OCI-LY7 (cell line): ENCODE measurements at regions not wholly inside any gene's neighbourhood (a gene's known extent, or its start where the extent isn't known, plus 50 kb on each side); places are given as distances from the start of the nearest gene placed in this dataset.

Experiments
- BruUV-seq: library from RNA; stranded (reverse); fragments of 400-500 nt; replicated peaks from 2 replicates; lab custom pipeline; 2021; lab: Mats Ljungman, UMichigan
- CTCF ChIA-PET: fragments of 300-600 bp; sonication (Branson Sonifier 250); formaldehyde crosslinking; loops from one replicate; lab custom pipeline; 2022; ENCODE audit warnings: antibody characterized with exemption; ENCODE audit not compliant: unreplicated experiment; lab: Charles Lee
- POLR2A ChIA-PET: fragments of 300-600 bp; sonication (Branson Sonifier 250); formaldehyde crosslinking; loops from one replicate; lab custom pipeline; 2022; ENCODE audit warnings: antibody characterized with exemption; lab: Charles Lee
- DNase-seq: peaks from one replicate; pipeline ENCODE4 v3.0.0-alpha.2; 2015; ENCODE audit warnings: low spot score
- H2AFZ ChIP-seq: fragments of 200-600 bp; sonication (generic), shearing (Covaris generic); 2 replicates; pipeline ENCODE4 v1.6.1; 2014; ENCODE audit warnings: mild to moderate bottlenecking, antibody characterized with exemption, low read length, moderate library complexity
- H3K27ac ChIP-seq: fragments of 200-600 bp; sonication (generic); 2 replicates; pipeline ENCODE4 v1.5.1; 2014; ENCODE audit warnings: mixed run types, low read depth, mild to moderate bottlenecking, moderate library complexity, low read length, inconsistent platforms; ENCODE audit not compliant: poor library complexity, severe bottlenecking
- H3K36me3 ChIP-seq: fragments of 200-600 bp; sonication (generic); 2 replicates; pipeline ENCODE4 v1.6.1; 2014; ENCODE audit warnings: mild to moderate bottlenecking, antibody characterized with exemption, low read length, moderate library complexity, mixed read lengths; ENCODE audit not compliant: insufficient read depth
- H3K4me1 ChIP-seq: fragments of 200-600 bp; sonication (generic); 2 replicates; pipeline ENCODE4 v1.5.1; 2014; ENCODE audit warnings: mild to moderate bottlenecking, low read length; ENCODE audit not compliant: insufficient read depth, poor library complexity, severe bottlenecking
- H3K4me2 ChIP-seq: fragments of 200-600 bp; sonication (generic); 2 replicates; pipeline ENCODE4 v1.6.1; 2014; ENCODE audit warnings: mild to moderate bottlenecking, low read length
- H3K4me3 ChIP-seq: fragments of 200-600 bp; sonication (generic); 2 replicates; pipeline ENCODE4 v1.5.1; 2014; ENCODE audit warnings: mild to moderate bottlenecking, low read depth, low read length; ENCODE audit not compliant: poor library complexity, severe bottlenecking
- H3K79me2 ChIP-seq: fragments of 200-600 bp; sonication (generic); 2 replicates; pipeline ENCODE4 v1.6.1; 2016; ENCODE audit warnings: low read depth, mild to moderate bottlenecking, low read length, moderate library complexity, mixed read lengths; ENCODE audit not compliant: insufficient read depth
- H3K9me2 ChIP-seq: fragments of 200-600 bp; sonication (generic); 2 replicates; pipeline ENCODE4 v1.6.1; 2016; ENCODE audit warnings: mild to moderate bottlenecking, low read length, mixed read lengths; ENCODE audit not compliant: insufficient read depth
- H3K9me3 ChIP-seq: fragments of 200-600 bp; sonication (generic); 2 replicates; pipeline ENCODE4 v1.6.1; 2014; ENCODE audit warnings: mild to moderate bottlenecking, mixed run types, low read length, mixed read lengths
- H4K20me1 ChIP-seq: fragments of 200-600 bp; sonication (generic); 2 replicates; pipeline ENCODE4 v1.6.1; 2014; ENCODE audit warnings: mild to moderate bottlenecking, antibody characterized with exemption, low read length, moderate library complexity, mixed read lengths; ENCODE audit not compliant: insufficient read depth
- EZH2phosphoT487 ChIP-seq: fragments of 200-600 bp; sonication (generic); IDR thresholded peaks from 2 replicates; pipeline ENCODE4 v1.6.1; 2018; ENCODE audit warnings: low read depth, borderline replicate concordance, mild to moderate bottlenecking, mixed run types, antibody characterized with exemption, low read length, moderate library complexity, mixed read lengths
- intact Hi-C: fragments of 100-400 bp; cut with micrococcal nuclease; formaldehyde crosslinking; loops from one replicate; pipeline ENCODE4 v1.10.0; 2022; ENCODE audit not compliant: unreplicated experiment
- TF ChIP-seq, protein P1 (sequence below): fragments of 200-600 bp; sonication (generic); conservative IDR thresholded peaks from 2 replicates; pipeline ENCODE4 v1.5.1; 2014; ENCODE audit warnings: mild to moderate bottlenecking, antibody characterized with exemption, low read length, moderate library complexity, mixed read lengths

DNA sequence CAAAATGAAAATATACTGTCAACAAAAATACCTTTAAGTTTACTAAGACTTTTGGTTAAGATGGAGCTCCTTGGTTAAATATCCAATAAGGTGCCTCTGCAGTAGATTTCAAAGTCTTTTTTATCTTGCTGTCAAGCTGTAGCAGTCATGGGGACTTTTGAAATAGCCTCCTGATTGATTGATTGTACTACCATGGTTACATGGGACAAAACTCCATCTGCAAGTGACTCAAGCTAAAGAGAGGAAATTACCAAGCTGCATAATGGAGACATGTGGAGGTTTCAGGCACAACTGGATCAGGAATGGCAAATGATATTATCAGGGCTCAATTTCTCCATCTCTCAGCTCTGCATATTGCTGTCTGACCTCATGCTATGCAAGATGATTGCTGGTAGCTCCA is 73.4 kb upstream of the ST8SIA3 start:
- POLR2A ChIA-PET: interaction anchor here (0.6 kb wide), 1 partner anchor 12 kb away, joined by 4 read pairs; no protein-coding TSS in a partner anchor
- H3K4me2 ChIP-seq: no peak overlapping the region
- H3K9me3 ChIP-seq: no peaks in the 10 kb centered on the region
- no peak for DNase-seq
- BruUV-seq: no TSS peak
- no peaks in the 10 kb centered on the region for H3K9me2 ChIP-seq
- intact Hi-C loops: no loop called here
- CTCF ChIA-PET: no interaction called here
- no peak for TF ChIP-seq EZH2phosphoT487
- TF ChIP-seq, protein P1, sequence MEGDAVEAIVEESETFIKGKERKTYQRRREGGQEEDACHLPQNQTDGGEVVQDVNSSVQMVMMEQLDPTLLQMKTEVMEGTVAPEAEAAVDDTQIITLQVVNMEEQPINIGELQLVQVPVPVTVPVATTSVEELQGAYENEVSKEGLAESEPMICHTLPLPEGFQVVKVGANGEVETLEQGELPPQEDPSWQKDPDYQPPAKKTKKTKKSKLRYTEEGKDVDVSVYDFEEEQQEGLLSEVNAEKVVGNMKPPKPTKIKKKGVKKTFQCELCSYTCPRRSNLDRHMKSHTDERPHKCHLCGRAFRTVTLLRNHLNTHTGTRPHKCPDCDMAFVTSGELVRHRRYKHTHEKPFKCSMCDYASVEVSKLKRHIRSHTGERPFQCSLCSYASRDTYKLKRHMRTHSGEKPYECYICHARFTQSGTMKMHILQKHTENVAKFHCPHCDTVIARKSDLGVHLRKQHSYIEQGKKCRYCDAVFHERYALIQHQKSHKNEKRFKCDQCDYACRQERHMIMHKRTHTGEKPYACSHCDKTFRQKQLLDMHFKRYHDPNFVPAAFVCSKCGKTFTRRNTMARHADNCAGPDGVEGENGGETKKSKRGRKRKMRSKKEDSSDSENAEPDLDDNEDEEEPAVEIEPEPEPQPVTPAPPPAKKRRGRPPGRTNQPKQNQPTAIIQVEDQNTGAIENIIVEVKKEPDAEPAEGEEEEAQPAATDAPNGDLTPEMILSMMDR: no peak
- no peaks in the 10 kb centered on the region for H3K4me1 ChIP-seq
- no peaks in the 10 kb centered on the region for H3K36me3 ChIP-seq
- H2AFZ ChIP-seq: no peak overlapping the region
- no peak overlapping the region for H3K27ac ChIP-seq
- no peak overlapping the region for H3K4me3 ChIP-seq
- H3K79me2 ChIP-seq: no peaks in the 10 kb centered on the region
- H4K20me1 ChIP-seq: no peaks in the 10 kb centered on the region

DNA sequence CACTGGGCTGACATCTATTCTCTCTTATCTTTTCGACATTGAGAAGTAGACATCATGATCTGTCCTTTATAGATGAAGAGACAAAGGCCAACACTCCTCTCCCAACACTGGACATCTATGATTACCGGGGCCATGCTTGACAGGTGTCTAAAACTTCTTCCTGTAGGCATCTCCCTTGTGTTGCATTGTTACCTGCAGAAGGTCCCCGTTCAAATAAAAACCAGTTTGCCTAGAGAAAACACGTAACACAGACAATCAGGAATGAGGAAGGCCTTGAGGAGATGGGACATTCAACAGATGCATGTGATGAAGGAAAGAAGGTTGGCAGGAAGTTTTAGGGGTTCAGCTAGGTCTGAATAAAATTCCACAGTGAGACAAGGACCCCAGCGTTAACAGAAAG is 70.8 kb upstream of the ST8SIA3 start:
- H3K9me3 ChIP-seq: no peaks in the 10 kb centered on the region
- H3K36me3 ChIP-seq: no peaks in the 10 kb centered on the region
- POLR2A ChIA-PET: no interaction called here
- no peak overlapping the region for H3K4me3 ChIP-seq
- TF ChIP-seq, protein P1: no peak
- TF ChIP-seq EZH2phosphoT487: no peak
- H3K79me2 ChIP-seq: no peaks in the 10 kb centered on the region
- DNase-seq: no peak
- no peak overlapping the region for H2AFZ ChIP-seq
- H3K4me1 ChIP-seq: no peaks in the 10 kb centered on the region
- no peak overlapping the region for H3K27ac ChIP-seq
- no peaks in the 10 kb centered on the region for H4K20me1 ChIP-seq
- no TSS peak for BruUV-seq
- no peaks in the 10 kb centered on the region for H3K9me2 ChIP-seq
- intact Hi-C loops: no loop called here
- CTCF ChIA-PET: no interaction called here
- H3K4me2 ChIP-seq: no peak overlapping the region

GRCh38 chr18:57286949-57287348 is 65.4 kb upstream of the ST8SIA3 start:
- CTCF ChIA-PET: no interaction called here
- Histone ChIP-seq H3K4me2 (no peak overlapping the region), H3K79me2 (no peaks in the 10 kb centered on the region), H3K9me2 (no peaks in the 10 kb centered on the region), H3K4me3 (no peak overlapping the region), H2AFZ (no peak overlapping the region), H4K20me1 (no peaks in the 10 kb centered on the region), H3K4me1 (no peaks in the 10 kb centered on the region), H3K9me3 (no peaks in the 10 kb centered on the region), H3K36me3 (no peaks in the 10 kb centered on the region), H3K27ac (no peak overlapping the region)
- POLR2A ChIA-PET: no interaction called here
- BruUV-seq: no TSS peak
- intact Hi-C loops: no loop called here
- DNase-seq: no peak
- TF ChIP-seq EZH2phosphoT487: no peak
